AG04450 (cell line): ENCODE measurements at regions not wholly inside any gene's neighbourhood (a gene's known extent, or its start where the extent isn't known, plus 50 kb on each side); places are given as distances from the start of the nearest gene placed in this dataset.

ENCODE experiments used
- CTCF ChIA-PET: fragments of 300-600, 350-600 bp; formaldehyde crosslinking; extraction: SDS; loops from one replicate; lab custom pipeline; 2022; ENCODE audit warnings: antibody characterized with exemption, inconsistent platforms; lab: Charles Lee
- POLR2A ChIA-PET: fragments of 350-600 bp; formaldehyde crosslinking; extraction: SDS; loops from one replicate; lab custom pipeline; 2021; ENCODE audit warnings: antibody characterized with exemption, inconsistent platforms; lab: Yijun Ruan, JAX
- DNase-seq: peaks from one replicate; pipeline ENCODE4 v3.0.0-alpha.2; 2011; ENCODE audit warnings: low read depth, low spot score
- H3K27ac ChIP-seq: one replicate; pipeline ENCODE4 v1.5.1; 2012; ENCODE audit warnings: low read depth, low read length, control low read depth
- H3K27me3 ChIP-seq: one replicate; pipeline ENCODE4 v1.6.0; 2012; ENCODE audit warnings: low read length; ENCODE audit not compliant: control insufficient read depth, insufficient read depth
- H3K4me3 ChIP-seq: 2 replicates; pipeline ENCODE4 v1.5.1; 2011; ENCODE audit warnings: mild to moderate bottlenecking, low read depth, low read length, control low read depth
- H3K9me3 ChIP-seq: 2 replicates; pipeline ENCODE4 v1.5.1; 2012; ENCODE audit warnings: low read length; ENCODE audit not compliant: control insufficient read depth, insufficient read depth
- CTCF ChIP-seq: IDR thresholded peaks from 2 replicates; pipeline ENCODE4 v1.5.1; 2011; ENCODE audit warnings: low read depth, low read length, control low read depth, inconsistent platforms

GRCh38 chr6:148064406-148065134 lies 278.1 kb upstream of the SASH1 start:
- Histone ChIP-seq H3K9me3 (peaks cover 3% of the 10 kb centered on the region; the same call in 1 of the 2 replicates), H3K27me3 (no peaks in the 10 kb centered on the region), H3K4me3 (no peak overlapping the region), H3K27ac (peak overlapping the region; percentile 61)
- ChIA-PET CTCF (no interaction called here), POLR2A (no interaction called here)
- no peak for TF ChIP-seq CTCF
- peak; percentile 18 for DNase-seq

- POLR2A ChIA-PET, result no interaction called here
- Histone ChIP-seq H3K27me3 (no peaks in the 10 kb centered on the region), H3K27ac (no peak overlapping the region), H3K9me3 (no peaks in the 10 kb centered on the region), H3K4me3 (no peak overlapping the region)
- no peak for DNase-seq
- CTCF ChIA-PET, result no interaction called here
- TF ChIP-seq CTCF, result no peak
These were observed 274.1 kb upstream of the SASH1 start for GRCh38 chr6:148068437-148069061.

GRCh38 chr6:148069256-148069655 lies 273.4 kb upstream of the SASH1 start:
- H3K9me3 ChIP-seq, result no peaks in the 10 kb centered on the region
- no peak overlapping the region for H3K4me3 ChIP-seq
- H3K27ac ChIP-seq, result no peak overlapping the region
- ChIA-PET CTCF (no interaction called here), POLR2A (no interaction called here)
- no peak for DNase-seq
- no peak for TF ChIP-seq CTCF
- no peaks in the 10 kb centered on the region for H3K27me3 ChIP-seq

GRCh38 chr6:148074291-148074690 lies 268.3 kb upstream of the SASH1 start:
- CTCF ChIA-PET, result no interaction called here

More at GRCh38 chr6:148074291-148074690, 268.3 kb upstream of the SASH1 start:
- H3K4me3 ChIP-seq, result no peak overlapping the region
- no peaks in the 10 kb centered on the region for H3K27me3 ChIP-seq
- no peaks in the 10 kb centered on the region for H3K9me3 ChIP-seq
- DNase-seq, result no peak
- no peak overlapping the region for H3K27ac ChIP-seq
- TF ChIP-seq CTCF, result no peak
- POLR2A ChIA-PET, result no interaction called here
